ENCODE measurements at regions not wholly inside any gene's neighbourhood (a gene's known extent, or its start where the extent isn't known, plus 50 kb on each side); places are given as distances from the start of the nearest gene placed in this dataset.

GRCh38 chr6:165008971-165009370 lies 300.4 kb downstream of the C6orf118 start:
- TF ChIP-seq POLR2AphosphoS5 (IDR thresholded peaks at IDR 0.05; ENCODE audit: low read depth, low read length) (no peak), ATF3 (IDR thresholded peaks at IDR 0.05) (no peak), CTCF (IDR thresholded peaks at IDR 0.05 in 2 of 3, conservative IDR thresholded peaks at IDR 0.05 in 1 of 3; ENCODE audit: borderline replicate concordance in 1 of 3, insufficient read depth in 1 of 3, low read depth in 2 of 3, low read length in 2 of 3) (no peak), EZH2 (IDR thresholded peaks at IDR 0.05) (no peak), EZH2phosphoT487 (IDR thresholded peaks at IDR 0.05; ENCODE audit: borderline replicate concordance) (no peak), ZBTB33 (IDR thresholded peaks at IDR 0.05; ENCODE audit: extremely low read depth, insufficient replicate concordance, low read length) (no peak), ZNF274 (IDR thresholded peaks at IDR 0.05; ENCODE audit: low read depth, low read length) (no peak), YY1 (IDR thresholded peaks at IDR 0.05; ENCODE audit: extremely low read depth, insufficient replicate concordance, low read depth, low read length) (no peak)
